IMR-90 (cell line): ENCODE measurements at regions not wholly inside any gene's neighbourhood (a gene's known extent, or its start where the extent isn't known, plus 50 kb on each side); places are given as distances from the start of the nearest gene placed in this dataset.

ENCODE experiments used
- ATAC-seq: fragments of 200-7000 bp; cut with Tn5 transposase; 2 replicates; pipeline ENCODE4 v1.9.1; 2020; ENCODE audit warnings: low read depth, mild to moderate bottlenecking, moderate library complexity
- BruUV-seq: library from RNA; stranded (reverse); fragments of 400-500 nt; replicated peaks from 2 replicates; lab custom pipeline; 2021; lab: Mats Ljungman, UMichigan
- CTCF ChIA-PET: fragments of 300-600 bp; formaldehyde crosslinking; extraction: SDS; loops from one replicate; lab custom pipeline; 2021; ENCODE audit warnings: antibody characterized with exemption; lab: Yijun Ruan, JAX
- POLR2A ChIA-PET: fragments of 300-600 bp; sonication (Branson Sonifier 250); formaldehyde crosslinking; loops from one replicate; lab custom pipeline; 2022; ENCODE audit warnings: antibody characterized with exemption; ENCODE audit not compliant: unreplicated experiment; lab: Charles Lee
- DNase-seq: peaks from one replicate; pipeline ENCODE4 v3.0.0; 2013
- H2AFZ ChIP-seq: replicated peaks from 2 replicates; pipeline ENCODE3; 2013; ENCODE audit warnings: low read length, mild to moderate bottlenecking; ENCODE audit not compliant: poor library complexity
- H2AK5ac ChIP-seq: 2 replicates; pipeline ENCODE4 v1.6.1; 2013; ENCODE audit warnings: low read depth, low read length, inconsistent platforms
- H2AK9ac ChIP-seq: replicated peaks from 2 replicates; pipeline ENCODE3; 2013; ENCODE audit warnings: mild to moderate bottlenecking, low read depth, low read length, moderate library complexity; ENCODE audit not compliant: poor library complexity
- H2BK120ac ChIP-seq: 2 replicates; pipeline ENCODE4 v1.6.1; 2013; ENCODE audit warnings: low read depth, low read length, inconsistent platforms
- H2BK15ac ChIP-seq: 3 replicates; pipeline ENCODE4 v1.6.1; 2013; ENCODE audit warnings: low read depth, low read length, inconsistent platforms
- H2BK20ac ChIP-seq: 2 replicates; pipeline ENCODE4 v1.6.1; 2013; ENCODE audit warnings: low read depth, mild to moderate bottlenecking, inconsistent platforms, low read length, moderate library complexity
- H2BK5ac ChIP-seq: 2 replicates; pipeline ENCODE4 v1.6.1; 2013; ENCODE audit warnings: mild to moderate bottlenecking, low read depth, low read length, inconsistent platforms; ENCODE audit not compliant: poor library complexity, severe bottlenecking
- H3K14ac ChIP-seq: replicated peaks from 2 replicates; pipeline ENCODE4 v1.6.1; 2013; ENCODE audit warnings: low read depth, low read length, inconsistent platforms
- H3K18ac ChIP-seq: 2 replicates; pipeline ENCODE4 v1.6.1; 2013; ENCODE audit warnings: low read depth, low read length, control low read depth
- H3K23ac ChIP-seq: 2 replicates; pipeline ENCODE4 v1.6.1; 2013; ENCODE audit warnings: low read depth, low read length, inconsistent platforms
- H3K27ac ChIP-seq: 2 replicates; pipeline ENCODE4 v1.5.1; 2013; ENCODE audit warnings: mild to moderate bottlenecking, control low read depth, low read length; ENCODE audit not compliant: insufficient read depth
- H3K27me3 ChIP-seq: 2 replicates; pipeline ENCODE4 v1.6.1; 2013; ENCODE audit warnings: low read length; ENCODE audit not compliant: control insufficient read depth, insufficient read depth
- H3K36me3 ChIP-seq: 2 replicates; pipeline ENCODE4 v1.6.1; 2013; ENCODE audit warnings: low read length, mixed read lengths; ENCODE audit not compliant: control insufficient read depth, insufficient read depth
- H3K4ac ChIP-seq: 2 replicates; pipeline ENCODE4 v1.6.1; 2013; ENCODE audit warnings: low read depth, low read length, inconsistent platforms
- H3K4me1 ChIP-seq: 2 replicates; pipeline ENCODE4 v1.6.1; 2013; ENCODE audit warnings: low read length, mixed read lengths; ENCODE audit not compliant: control insufficient read depth, insufficient read depth
- H3K4me2 ChIP-seq: 2 replicates; pipeline ENCODE4 v1.6.1; 2013; ENCODE audit warnings: low read depth, mild to moderate bottlenecking, control low read depth, low read length, moderate library complexity
- H3K4me3 ChIP-seq: 2 replicates; pipeline ENCODE4 v1.5.1; 2013; ENCODE audit warnings: low read depth, mild to moderate bottlenecking, control low read depth, low read length, moderate library complexity; ENCODE audit not compliant: insufficient read depth
- H3K56ac ChIP-seq: 2 replicates; pipeline ENCODE4 v1.6.1; 2013; ENCODE audit warnings: low read length, inconsistent platforms; ENCODE audit not compliant: insufficient read depth; ENCODE audit errors: extremely low read depth
- H3K79me1 ChIP-seq, 2 experiments: 2 replicates each; pipeline ENCODE4 v1.6.1; 2013; ENCODE audit warnings: low read length in 2 of 2, inconsistent platforms in 1 of 2, low read depth in 1 of 2
- H3K9ac ChIP-seq: 2 replicates; pipeline ENCODE4 v1.6.1; 2013; ENCODE audit warnings: low read depth, low read length, control low read depth
- H3K9me1 ChIP-seq: 2 replicates; pipeline ENCODE4 v1.6.1; 2013; ENCODE audit warnings: low read length, inconsistent platforms; ENCODE audit not compliant: insufficient read depth
- H3K9me3 ChIP-seq: 2 replicates; pipeline ENCODE4 v1.6.1; 2013; ENCODE audit warnings: low read length; ENCODE audit not compliant: control insufficient read depth, insufficient read depth
- H4K20me1 ChIP-seq: 2 replicates; pipeline ENCODE4 v1.6.1; 2013; ENCODE audit warnings: low read length, inconsistent platforms; ENCODE audit not compliant: insufficient read depth
- H4K5ac ChIP-seq: 2 replicates; pipeline ENCODE4 v1.6.1; 2013; ENCODE audit warnings: mild to moderate bottlenecking, low read depth, low read length, control low read depth
- H4K8ac ChIP-seq, 2 experiments: 2 replicates each; pipeline ENCODE4 v1.6.1; 2013; ENCODE audit warnings: low read depth in 2 of 2, low read length in 2 of 2, control low read depth in 1 of 2, inconsistent platforms in 1 of 2
- H4K91ac ChIP-seq: 2 replicates; pipeline ENCODE4 v1.6.1; 2013; ENCODE audit warnings: low read depth, low read length, inconsistent platforms; ENCODE audit not compliant: insufficient read depth
- FOS ChIP-seq: fragments of 150-350 bp; IDR thresholded peaks from 2 replicates; pipeline ENCODE4 v1.6.1; 2016; ENCODE audit warnings: low read depth, low read length
- MAFK ChIP-seq: IDR thresholded peaks from 2 replicates; pipeline ENCODE4 v1.6.1; 2012; ENCODE audit warnings: low read depth, low read length, improper control_type of control experiment
- MXI1 ChIP-seq: IDR thresholded peaks from 2 replicates; pipeline ENCODE4 v1.6.1; 2012; ENCODE audit warnings: low read depth, mild to moderate bottlenecking, low read length, moderate library complexity, borderline replicate concordance
- RAD21 ChIP-seq: IDR thresholded peaks from 2 replicates; pipeline ENCODE4 v1.6.1; 2012; ENCODE audit warnings: low read length, improper control_type of control experiment
- RFX5 ChIP-seq: IDR thresholded peaks from 2 replicates; pipeline ENCODE4 v1.8.0; 2012; ENCODE audit warnings: low read depth, mild to moderate bottlenecking, low read length, moderate library complexity
- WGBS, 2 experiments: methylation state at CpG; one replicate each; pipeline versions ENCODE4 v1.1.5 to v1.1.7; 2013; ENCODE audit warnings: missing lambda C conversion rate in 2 of 2; ENCODE audit not compliant: insufficient read length in 1 of 2; ENCODE audit errors: extremely low coverage in 2 of 2; 5-methylcytosine and 5-hydroxymethylcytosine counted together
- dilution Hi-C: fragments of 300-500 bp; cut with HindIII; formaldehyde crosslinking; loops from one replicate; pipeline ENCODE4 v1.14.3; 2018; ENCODE audit warnings: low sequenced_read_pairs; ENCODE audit not compliant: unreplicated experiment
- in situ Hi-C: fragments of 300-500 bp; cut with MboI; formaldehyde crosslinking; loops from 3 replicates; pipeline ENCODE4 v1.14.3; 2019; ENCODE audit warnings: low sequenced_read_pairs, inconsistent platforms, mixed read lengths
- intact Hi-C: fragments of 100-400 bp; cut with micrococcal nuclease; formaldehyde crosslinking; loops from 2 replicates; pipeline ENCODE4 v1.10.0; 2022
- TF ChIP-seq, protein P1 (sequence below): conservative IDR thresholded peaks from 2 replicates; pipeline ENCODE4 v1.5.1; 2012; ENCODE audit warnings: mild to moderate bottlenecking, low read depth, low read length, improper control_type of control experiment
- TF ChIP-seq, protein P2 (sequence below): fragments of 150-350 bp; IDR thresholded peaks from 2 replicates; pipeline ENCODE4 v1.6.1; 2016; ENCODE audit warnings: low read depth, mild to moderate bottlenecking, low read length, moderate library complexity, borderline replicate concordance

DNA sequence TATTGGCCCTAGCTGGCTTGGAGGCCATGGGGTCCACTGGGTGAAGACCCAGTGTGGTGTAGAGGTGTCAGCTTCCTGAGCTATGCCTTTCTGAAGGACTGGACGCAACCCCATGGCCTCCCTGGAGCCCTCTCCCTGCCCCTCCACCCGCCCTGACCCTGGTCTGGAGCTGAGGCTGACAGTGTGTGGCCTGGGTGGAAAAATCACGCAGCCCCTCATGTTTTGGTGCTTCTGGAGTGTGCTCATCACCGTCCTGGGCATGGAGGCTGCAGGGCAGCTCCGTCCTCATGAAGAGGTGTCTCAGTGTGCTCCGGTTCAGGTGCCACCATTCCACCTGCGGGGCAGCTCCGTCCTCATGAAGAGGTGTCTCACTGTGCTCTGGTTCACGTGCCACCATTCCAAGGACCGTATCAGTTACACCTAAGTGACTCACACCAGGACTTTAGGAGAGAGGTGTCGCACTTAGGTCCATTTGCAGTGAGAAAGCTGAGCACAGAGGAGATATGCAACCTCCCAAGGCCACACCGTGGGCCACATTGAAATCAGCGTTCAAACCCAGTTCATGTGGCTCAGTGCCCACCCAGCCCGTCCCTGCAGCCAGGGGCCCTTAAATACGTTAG is 214.3 kb upstream of the IRX1 start:
- no peak for DNase-seq
- H2BK5ac ChIP-seq, result no peak overlapping the region
- no peak overlapping the region for H3K23ac ChIP-seq
- H3K9me1 ChIP-seq, result no peaks in the 10 kb centered on the region
- H4K5ac ChIP-seq, result no peak overlapping the region
- H4K91ac ChIP-seq, result no peak overlapping the region
- no peak overlapping the region for H3K18ac ChIP-seq
- H3K4me3 ChIP-seq, result no peak overlapping the region
- H2BK120ac ChIP-seq, result no peak overlapping the region
- no peaks in the 10 kb centered on the region for H4K20me1 ChIP-seq
- H3K4me1 ChIP-seq, result no peaks in the 10 kb centered on the region
- ATAC-seq, result no peak
- H3K79me1 ChIP-seq, result no peaks in the 10 kb centered on the region
- 53% methylated on average over 7 of the region's 15 CpGs; no CpG with 5 or more reads in 1 of the 2 experiments for WGBS, 2 experiments
- H2BK20ac ChIP-seq, result no peak overlapping the region
- no peaks in the 10 kb centered on the region for H3K27me3 ChIP-seq
- peaks cover 45% of the 10 kb centered on the region for H3K9me3 ChIP-seq
- TF ChIP-seq RFX5, result no peak
- no peak for TF ChIP-seq MXI1
- TF ChIP-seq RAD21, result no peak
- TF ChIP-seq FOS, result no peak
- no peak for TF ChIP-seq MAFK
- TF ChIP-seq, protein P1, sequence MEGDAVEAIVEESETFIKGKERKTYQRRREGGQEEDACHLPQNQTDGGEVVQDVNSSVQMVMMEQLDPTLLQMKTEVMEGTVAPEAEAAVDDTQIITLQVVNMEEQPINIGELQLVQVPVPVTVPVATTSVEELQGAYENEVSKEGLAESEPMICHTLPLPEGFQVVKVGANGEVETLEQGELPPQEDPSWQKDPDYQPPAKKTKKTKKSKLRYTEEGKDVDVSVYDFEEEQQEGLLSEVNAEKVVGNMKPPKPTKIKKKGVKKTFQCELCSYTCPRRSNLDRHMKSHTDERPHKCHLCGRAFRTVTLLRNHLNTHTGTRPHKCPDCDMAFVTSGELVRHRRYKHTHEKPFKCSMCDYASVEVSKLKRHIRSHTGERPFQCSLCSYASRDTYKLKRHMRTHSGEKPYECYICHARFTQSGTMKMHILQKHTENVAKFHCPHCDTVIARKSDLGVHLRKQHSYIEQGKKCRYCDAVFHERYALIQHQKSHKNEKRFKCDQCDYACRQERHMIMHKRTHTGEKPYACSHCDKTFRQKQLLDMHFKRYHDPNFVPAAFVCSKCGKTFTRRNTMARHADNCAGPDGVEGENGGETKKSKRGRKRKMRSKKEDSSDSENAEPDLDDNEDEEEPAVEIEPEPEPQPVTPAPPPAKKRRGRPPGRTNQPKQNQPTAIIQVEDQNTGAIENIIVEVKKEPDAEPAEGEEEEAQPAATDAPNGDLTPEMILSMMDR, result no peak
- TF ChIP-seq, protein P2, sequence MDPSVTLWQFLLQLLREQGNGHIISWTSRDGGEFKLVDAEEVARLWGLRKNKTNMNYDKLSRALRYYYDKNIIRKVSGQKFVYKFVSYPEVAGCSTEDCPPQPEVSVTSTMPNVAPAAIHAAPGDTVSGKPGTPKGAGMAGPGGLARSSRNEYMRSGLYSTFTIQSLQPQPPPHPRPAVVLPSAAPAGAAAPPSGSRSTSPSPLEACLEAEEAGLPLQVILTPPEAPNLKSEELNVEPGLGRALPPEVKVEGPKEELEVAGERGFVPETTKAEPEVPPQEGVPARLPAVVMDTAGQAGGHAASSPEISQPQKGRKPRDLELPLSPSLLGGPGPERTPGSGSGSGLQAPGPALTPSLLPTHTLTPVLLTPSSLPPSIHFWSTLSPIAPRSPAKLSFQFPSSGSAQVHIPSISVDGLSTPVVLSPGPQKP, result no peak
- no peaks in the 10 kb centered on the region for H3K36me3 ChIP-seq
- dilution Hi-C loops (no loop called here), in situ Hi-C loops (no loop called here), intact Hi-C loops (no loop called here)
- H3K14ac ChIP-seq, result no peak overlapping the region
- POLR2A ChIA-PET, result no interaction called here
- no peak overlapping the region for H3K4ac ChIP-seq
- no peak overlapping the region for H3K56ac ChIP-seq
- CTCF ChIA-PET, result no interaction called here
- no peak overlapping the region for H2AFZ ChIP-seq
- no TSS peak for BruUV-seq
- H4K8ac ChIP-seq, result no peak overlapping the region
- H3K4me2 ChIP-seq, result no peak overlapping the region
- no peak overlapping the region for H3K27ac ChIP-seq
- no peak overlapping the region for H2AK5ac ChIP-seq
- H2AK9ac ChIP-seq, result peak overlapping the region; percentile 65
- H2BK15ac ChIP-seq, result no peak overlapping the region
- H3K9ac ChIP-seq, result no peak overlapping the region
